ENCODE measurements at regions not wholly inside any gene's neighbourhood (a gene's known extent, or its start where the extent isn't known, plus 50 kb on each side); places are given as distances from the start of the nearest gene placed in this dataset.

DNA sequence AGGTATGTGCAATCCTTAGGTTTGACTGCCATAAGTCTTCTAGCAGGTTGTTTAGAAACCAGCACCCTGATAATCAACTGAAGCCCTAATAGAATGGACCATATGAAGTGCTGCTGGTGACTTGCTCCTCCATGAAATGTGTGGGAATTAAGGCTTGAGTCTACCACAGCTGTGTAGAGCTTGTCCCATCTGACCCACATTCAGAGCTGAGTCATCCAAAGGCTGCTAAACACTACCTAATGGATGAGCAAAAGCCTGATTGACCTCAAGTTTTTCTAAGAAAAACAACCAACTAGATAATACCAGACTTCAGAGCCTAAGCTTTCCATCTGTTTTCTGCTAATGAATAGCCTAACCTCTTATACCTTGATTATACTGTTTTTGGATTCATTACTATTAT is 120.3 kb upstream of the MOCS1 start:
- DNase-seq: no peak

DNA sequence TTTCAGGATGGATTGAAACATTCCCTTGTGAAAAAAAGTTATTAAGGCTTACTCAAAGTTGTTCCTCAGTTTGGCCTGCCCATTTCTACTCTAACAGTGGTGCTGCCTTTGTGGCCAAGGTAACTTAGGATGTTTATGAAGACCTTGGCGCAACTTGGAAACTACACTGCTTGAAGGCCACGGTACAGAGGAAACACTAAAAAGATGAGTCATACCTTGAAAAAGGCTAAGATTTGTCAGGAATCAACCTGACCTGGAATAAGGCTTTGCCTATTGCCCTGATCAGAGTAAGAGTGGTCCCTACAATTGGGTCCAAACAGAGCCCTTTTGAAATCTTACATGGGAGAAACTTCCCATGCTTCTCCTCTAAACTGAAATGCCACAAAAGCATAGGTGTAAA is 119.9 kb upstream of the MOCS1 start:
- DNase-seq: no peak

DNA sequence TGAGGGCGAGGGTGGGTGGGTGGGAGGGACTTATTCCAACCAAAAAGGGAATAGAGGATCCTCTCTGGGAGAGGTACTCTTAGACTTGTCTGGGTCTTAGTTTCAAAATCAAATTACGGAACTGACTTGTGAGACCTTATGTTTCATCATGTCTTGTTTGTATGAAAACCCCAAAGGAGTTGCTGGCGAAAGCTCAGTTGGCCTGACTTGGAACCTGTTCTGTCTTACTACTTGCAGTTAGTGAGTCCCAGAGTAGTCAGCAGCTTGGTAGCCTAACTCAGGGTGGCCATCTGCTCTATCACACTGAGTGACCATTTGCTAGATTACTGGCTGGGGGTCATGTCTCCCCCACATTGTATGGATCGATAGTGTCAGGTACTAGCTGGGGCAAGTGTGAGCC is 114.9 kb upstream of the MOCS1 start:
- DNase-seq: no peak

DNA sequence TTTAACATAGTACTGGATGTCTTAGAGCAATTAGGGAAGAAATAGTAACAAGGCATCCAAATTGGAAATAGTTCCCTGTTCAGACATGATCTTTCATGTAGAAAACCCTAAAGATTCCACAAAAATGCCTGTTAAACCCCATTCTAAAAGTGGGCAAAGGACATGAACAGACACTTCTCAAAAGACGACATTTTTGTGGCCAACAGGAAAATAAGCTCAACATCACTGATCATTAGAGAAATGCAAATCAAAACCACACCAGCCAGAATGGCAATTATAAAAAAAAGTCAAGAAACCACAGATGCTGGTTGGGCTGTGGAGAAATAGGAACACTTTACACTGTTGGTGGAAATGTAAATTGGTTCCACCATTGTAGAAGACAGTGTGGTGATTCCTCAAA is 109.9 kb upstream of the MOCS1 start:
- DNase-seq: no peak

DNA sequence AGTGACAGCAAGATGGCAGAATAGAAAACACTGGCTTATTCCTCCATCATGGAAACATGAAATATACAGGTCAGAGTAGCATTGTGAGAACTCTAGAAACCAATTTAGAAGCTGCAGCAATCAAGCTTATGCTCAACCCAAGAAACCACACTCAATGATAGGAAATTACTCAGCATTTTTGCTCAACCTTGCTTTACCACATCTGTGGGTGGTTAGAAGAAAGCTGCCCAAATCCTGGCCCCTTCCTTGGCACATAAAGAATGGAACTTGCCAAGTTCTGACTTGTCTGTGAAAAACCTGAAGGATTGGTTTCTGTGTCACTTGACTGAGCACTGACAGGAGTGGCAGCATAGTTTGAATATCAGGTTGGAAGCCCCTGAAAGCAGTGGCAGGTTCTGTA is 108.0 kb upstream of the MOCS1 start:
- no peak for DNase-seq

DNA sequence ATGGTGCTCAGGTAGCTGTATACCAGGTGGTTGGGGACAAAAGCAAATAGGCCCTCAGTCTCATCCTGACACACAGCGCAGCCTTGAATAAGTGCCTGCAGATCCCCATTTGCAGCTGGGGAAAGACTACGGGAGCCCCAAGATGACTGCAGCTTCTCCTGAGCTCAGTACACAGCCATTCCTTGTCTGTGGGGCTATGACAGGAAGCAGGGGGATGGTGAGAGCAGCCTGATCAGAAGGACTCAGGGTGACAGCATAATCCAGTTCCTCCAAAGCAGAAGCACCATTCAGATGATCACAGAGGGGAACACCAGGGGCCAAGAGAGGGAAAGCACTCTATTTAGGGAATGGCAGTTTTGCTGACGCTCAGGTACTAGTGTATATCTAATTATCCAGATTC is 104.8 kb upstream of the MOCS1 start:
- no peak for DNase-seq

DNA sequence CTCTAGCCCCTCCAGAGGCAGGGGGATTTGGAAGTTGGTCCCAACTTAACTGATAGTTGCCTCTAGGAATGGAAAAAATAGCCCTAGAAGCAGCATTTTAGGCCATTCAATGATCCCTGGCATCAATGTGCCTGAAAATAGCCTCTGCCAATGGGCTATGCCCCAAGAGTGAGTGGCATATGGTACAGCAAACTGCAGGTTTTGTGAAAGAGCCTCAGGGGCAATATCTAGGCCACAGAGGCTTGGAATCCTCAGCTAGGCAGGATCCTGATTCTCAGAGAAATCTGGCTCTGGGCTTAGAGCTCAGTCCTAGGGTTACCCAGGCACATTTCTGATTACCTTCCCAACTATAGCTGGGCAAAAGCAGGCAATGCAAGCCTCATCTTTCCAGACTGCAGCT is 104.4 kb upstream of the MOCS1 start:
- no peak for DNase-seq

DNA sequence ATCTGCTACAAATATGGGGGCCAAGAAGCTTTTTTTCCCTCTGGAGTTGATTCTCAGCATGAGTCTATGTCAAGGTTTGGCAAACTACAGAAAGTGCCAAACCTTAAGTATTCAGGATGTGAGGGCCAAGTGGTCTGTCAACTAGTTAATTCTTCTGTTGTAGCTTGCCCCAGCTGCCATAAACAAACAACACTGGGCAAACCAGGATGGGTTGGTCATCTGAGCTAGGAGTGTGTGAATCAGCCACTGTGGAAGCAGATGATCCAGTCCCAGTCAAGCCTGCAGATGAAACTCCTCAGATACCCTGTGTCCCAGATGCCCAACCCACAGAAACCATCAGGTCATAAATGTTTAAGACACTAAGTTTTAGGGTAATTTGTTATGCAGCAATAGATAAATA is 103.0 kb upstream of the MOCS1 start:
- no peak for DNase-seq

DNA sequence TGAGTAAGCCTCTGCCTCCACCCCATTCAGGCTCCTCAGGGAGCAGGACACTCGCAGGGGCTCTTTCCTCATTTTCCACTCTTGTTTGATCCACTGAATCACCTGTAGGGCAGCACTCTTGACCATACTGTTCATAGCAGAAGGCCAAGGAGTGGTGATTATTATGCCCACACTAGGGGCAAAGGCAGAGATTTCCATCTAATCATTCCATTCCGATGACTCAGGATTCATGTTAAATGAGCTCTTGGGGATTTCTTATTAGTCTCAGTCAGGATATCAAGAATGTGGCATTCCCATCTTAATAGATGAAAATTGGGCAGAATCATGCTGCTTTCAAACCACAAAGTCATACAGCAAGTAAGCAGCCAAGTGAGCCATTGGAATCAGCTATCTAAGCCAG is 101.9 kb upstream of the MOCS1 start:
- no peak for DNase-seq

DNA sequence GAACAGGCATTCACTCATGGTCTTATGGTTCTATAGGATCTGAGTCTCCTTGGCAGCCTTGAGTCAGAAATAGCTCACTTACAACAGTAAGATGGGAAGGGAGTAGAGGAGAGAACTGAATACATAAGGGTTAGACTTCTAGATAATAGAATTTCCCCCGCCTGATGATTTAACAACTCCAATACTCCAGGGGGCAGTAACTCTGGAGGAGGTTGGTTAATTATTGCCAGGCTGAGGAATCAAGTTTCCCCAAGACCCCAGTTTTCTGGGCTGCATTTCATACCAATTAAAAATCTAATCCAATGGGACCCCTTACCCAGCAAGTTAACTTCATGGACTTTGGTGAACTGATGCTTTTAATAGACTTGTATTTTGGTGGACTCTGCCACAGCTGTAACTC is 94.2 kb upstream of the MOCS1 start:
- no peak for DNase-seq

DNA sequence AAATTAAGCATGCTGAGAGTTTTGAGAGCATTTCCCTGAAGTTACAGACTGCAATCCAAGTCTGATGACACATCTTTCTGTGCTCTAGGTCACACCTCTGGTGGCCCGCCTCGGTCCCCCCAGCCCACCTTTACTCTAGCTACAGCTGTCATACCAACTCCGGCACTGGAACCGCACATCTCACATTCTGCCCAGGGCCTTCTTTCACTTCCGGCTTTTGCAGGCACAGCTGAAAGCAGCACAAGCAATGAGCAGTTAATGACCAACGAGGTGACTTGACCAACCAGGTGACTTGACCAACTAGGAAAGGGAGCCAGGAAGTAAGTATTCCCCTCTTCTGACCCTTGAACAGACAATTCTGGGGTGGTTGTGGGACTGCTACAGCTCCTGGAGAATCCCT is 88.6 kb upstream of the MOCS1 start:
- DNase-seq: no peak

DNA sequence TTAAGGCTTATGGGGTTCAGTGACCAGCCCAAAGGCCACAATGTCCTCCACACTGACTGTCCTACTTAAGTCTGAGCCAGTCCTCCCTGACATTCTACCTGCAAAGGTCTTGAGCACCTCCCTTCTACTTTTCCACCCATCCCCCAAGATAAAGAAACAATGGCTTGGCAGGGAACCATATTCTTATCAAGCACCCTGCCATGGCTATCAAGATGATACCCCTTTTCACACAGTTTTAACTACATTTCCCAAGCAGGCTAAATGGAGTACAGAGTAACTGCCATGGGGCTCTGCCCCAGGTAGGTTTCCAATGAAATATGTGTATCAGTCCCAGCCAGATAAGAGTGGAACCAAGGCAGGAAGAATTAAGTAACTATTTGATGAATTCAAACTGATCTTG is 85.9 kb upstream of the MOCS1 start:
- DNase-seq: no peak

DNA sequence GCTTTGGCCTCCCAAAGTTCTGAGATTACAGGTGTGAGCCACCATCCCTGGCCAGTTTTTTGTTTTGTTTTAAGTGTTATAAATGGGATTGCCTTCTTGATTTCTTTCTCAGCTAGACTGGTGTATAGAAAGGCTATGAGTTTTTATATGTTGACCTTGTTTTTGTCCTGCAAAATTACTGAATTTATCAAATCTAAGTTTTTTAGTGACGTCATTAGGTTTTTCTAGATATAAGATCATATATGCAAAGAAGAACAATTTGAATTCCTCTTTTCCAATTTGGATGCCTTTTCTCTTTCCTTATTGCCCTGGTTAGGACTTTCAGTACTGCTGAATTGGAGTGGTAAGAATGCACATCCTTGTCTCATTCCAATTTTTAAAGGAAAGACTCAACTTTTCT is 81.3 kb upstream of the MOCS1 start:
- DNase-seq: no peak

DNA sequence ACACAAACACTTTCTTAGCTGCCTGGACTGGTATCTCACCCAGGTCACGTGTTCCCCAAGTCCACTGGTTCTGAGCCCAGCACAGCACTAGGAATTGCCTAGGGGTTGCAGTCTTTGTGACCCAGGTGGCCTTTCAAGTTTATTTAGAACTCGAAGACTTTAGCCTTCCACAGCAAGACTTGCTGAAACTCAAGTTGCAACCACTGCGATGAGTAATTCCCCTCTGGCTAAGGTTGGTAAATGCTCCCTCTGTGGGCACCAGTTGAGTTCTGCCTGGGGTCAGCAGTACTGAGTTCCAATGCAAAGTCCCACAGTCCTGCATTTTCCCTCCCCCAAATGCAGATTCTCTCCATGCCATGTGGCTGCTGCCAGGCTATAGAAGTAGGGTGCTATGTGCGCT is 77.6 kb upstream of the MOCS1 start:
- DNase-seq: no peak

DNA sequence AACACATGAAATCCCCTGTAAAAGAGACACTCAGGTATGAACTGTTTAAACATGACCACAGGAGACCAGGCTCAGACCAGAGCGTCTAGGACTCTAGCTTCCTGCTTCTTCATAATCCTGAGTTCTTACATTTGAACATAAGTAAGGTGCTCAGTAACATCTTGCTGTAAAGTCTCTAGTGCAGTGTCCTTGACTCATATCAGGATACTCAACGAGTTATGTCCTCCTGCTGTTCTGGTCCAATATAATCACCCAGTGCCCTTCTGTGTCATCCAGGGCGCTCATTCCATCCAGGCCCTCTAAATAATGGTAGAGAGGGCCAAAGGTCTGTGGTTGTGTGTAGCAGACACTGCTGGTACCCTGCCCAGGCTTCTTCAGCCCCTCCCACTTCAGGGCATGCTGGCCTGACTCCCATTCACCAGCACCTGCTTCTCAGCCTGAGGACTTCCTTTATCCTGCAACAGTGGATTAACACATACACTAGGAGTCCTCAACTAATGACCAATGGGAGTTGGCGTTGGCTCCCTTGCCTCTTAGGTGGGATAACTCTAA is 66.8 kb upstream of the MOCS1 start:
- DNase-seq: no peak

DNA sequence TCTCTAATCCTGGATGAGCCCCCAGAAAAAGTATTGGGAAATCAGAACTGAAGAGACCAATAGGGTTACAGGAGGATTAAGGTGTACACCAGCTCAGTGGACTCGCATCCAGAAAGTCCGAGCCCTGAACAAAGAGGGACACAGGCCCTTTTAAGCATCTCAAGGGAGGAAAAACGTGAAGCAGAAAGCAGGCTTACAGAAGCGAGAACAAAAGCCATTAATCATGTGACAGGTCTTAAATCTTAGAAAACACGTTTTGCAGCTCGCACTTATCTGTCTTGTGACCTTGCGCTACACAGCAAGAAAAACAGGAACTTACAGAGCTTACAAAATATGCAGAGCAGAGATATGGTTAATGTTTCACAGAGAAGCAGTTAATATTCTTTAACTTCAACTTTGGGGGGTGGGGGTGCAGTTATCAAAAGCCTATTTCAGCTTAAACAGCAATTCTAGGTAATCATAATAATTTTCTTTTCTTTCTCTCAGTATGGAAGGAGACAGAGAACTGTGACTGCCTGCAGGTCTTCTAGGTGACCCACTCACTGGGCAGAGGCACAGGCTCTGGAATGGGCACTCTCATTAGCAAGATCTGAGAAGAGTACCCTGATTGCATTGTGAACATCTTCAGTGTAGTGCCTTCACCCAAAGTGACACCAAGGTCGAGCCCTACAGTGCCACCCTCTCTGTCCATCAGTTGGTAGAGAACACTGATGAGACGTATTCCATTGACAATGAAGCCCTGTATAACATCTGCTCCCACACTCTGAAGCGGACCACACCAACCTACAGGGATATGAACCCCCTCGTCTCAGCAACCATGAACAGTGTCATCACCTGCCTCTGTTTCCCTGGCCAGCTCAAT is 65.0 kb upstream of the MOCS1 start:
- DNase-seq: no peak

DNA sequence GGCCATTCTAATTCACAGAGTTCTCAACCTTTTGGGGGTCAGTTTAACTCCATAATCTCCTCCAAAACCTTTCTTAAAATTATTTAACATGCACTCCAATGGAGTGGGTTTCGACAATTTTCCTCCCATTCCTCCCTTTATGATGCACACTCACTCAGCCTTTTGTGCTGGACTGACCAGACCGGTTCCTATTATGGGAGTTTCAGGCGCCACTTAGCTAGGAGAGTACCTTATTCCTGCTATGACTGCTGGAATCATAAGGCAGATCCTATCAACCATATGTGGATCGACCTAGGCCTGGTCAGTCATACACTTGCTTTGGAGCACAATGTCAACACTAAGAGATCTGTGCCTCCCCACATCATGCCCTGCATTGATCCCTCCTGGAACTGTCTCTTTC is 63.9 kb upstream of the MOCS1 start:
- DNase-seq: no peak

DNA sequence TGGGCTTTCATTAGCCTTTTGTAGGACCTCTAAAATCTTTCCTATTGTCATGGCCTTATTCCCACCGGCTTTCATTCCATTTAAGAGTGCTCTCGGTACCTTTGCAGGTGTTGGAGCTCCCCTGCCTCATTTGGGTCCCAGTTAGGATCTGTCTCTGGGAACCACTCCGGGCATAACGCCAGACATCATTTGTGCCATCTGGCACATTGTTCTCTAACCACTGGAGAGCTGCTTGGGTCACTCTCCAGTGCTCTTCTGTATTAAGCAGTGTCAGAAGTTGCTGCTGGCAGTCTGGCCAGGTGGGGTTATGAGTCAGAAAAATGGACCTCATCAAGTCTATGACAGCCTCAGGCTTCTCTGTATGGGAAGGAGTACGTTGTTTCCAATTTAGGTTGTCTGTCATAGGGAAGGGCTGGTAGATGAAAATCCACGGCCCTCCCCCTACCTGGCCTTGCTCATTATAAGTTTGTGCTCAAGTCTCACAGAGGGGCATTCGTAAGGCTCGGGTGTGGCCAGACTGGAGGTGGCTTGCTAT is 62.9 kb upstream of the MOCS1 start:
- DNase-seq: no peak

DNA sequence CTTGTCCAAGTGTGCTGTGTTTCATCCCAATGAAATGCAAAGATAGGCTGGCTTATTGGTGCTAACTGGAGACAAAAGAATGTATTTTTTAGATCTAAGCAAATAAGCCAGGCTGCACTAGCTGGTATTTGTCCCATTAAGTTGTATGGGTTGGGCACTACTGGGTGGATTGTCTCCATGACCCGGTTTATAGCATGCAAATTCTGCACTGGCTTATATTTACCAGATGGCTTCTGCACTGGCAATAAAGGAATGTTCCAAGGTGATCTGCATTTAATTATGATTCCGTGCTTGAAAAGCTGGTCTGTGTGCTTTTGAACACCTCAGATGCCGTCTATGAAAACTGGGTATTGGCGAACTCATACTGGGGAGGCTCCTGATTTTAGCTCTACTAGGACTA is 61.4 kb upstream of the MOCS1 start:
- no peak for DNase-seq

DNA sequence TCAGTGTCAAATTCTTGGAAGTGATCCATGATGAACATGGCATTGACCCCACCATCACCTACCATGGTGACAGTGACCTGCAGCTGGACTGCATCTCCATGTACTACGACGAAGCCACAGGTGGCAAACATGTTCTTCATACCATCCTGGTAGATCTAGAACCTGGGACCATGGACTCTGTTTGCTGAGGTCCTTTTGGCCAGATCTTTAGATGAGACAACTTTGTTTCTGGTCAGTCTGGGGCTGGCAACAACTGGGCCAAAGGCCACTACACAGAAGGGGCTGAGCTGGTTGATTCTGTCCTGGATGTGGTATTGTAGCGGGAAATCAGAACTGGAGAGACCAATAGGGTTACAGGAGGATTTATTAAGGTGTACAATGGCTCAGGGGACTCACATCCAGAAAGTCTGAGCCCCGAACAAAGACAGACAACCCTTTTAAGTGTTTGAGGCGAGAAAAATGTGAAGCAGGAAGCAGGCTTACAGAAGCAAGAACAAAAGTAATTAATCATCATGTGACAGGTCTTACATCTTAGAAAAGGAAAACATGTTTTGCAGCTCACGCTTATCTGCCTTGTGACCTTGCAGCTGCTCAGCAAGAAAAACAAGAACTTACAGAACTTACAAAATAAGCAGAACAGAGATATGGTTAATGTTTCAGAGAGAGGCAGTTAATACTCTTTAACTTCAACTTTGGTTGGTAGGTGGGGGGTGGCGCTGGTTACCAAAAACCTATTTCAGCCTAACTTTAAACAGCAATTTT is 58.8 kb upstream of the MOCS1 start:
- DNase-seq: no peak

All from CD4-positive, alpha-beta T cell treated with Interleukin-17A for 4 hours (primary cell).